Thymus (tissue), 11 donors: ENCODE measurements at regions not wholly inside any gene's neighbourhood (a gene's known extent, or its start where the extent isn't known, plus 50 kb on each side); places are given as distances from the start of the nearest gene placed in this dataset.
"Not testable (repeated sequence)": the region's sequence is repeated elsewhere in the genome, so short reads cannot be mapped to it uniquely, and the experiment has no call there.

Source experiments
- DNase-seq, 9 donors: peaks; one replicate each; pipeline ENCODE4 v3.0.0-alpha.2; 2013; ENCODE audit warnings: low spot score in 9 of 9, low read depth in 6 of 9, missing footprints in 1 of 9
- H3K27ac ChIP-seq, 2 donors: one replicate each; pipeline ENCODE4 v1.5.1; 2013; ENCODE audit warnings: control low read depth in 1 of 2, low read depth in 1 of 2, low read length in 1 of 2, mild to moderate bottlenecking in 1 of 2, moderate library complexity in 1 of 2
- H3K27me3 ChIP-seq, 2 donors: one replicate each; pipeline ENCODE4 v1.5.1; 2013; ENCODE audit warnings: low read length in 1 of 2; ENCODE audit not compliant: control insufficient read depth in 2 of 2, insufficient read depth in 1 of 2
- H3K36me3 ChIP-seq, 2 donors: one replicate each; pipeline ENCODE4 v1.5.1; 2013; ENCODE audit warnings: low read length in 1 of 2, mild to moderate bottlenecking in 1 of 2, moderate library complexity in 1 of 2; ENCODE audit not compliant: control insufficient read depth in 2 of 2, insufficient read depth in 2 of 2
- H3K4me1 ChIP-seq, 2 donors: one replicate each; pipeline ENCODE4 v1.5.1; 2013; ENCODE audit warnings: low read length in 2 of 2; ENCODE audit not compliant: control insufficient read depth in 2 of 2, insufficient read depth in 2 of 2
- H3K4me3 ChIP-seq, 2 donors: one replicate each; pipeline ENCODE4 v1.5.1; 2013; ENCODE audit warnings: low read length in 2 of 2, control low read depth in 1 of 2, mild to moderate bottlenecking in 1 of 2
- H3K9me3 ChIP-seq, 2 donors: one replicate each; pipeline ENCODE4 v1.5.1; 2013; ENCODE audit warnings: low read length in 1 of 2, mild to moderate bottlenecking in 1 of 2; ENCODE audit not compliant: control insufficient read depth in 2 of 2, insufficient read depth in 1 of 2
- WGBS: extraction: QIAGEN DNeasy Blood & Tissue Kit; methylation state at CpG from one replicate; pipeline ENCODE4 v1.1.7; 2013; 5-methylcytosine and 5-hydroxymethylcytosine counted together
- donor health status: healthy.

DNA sequence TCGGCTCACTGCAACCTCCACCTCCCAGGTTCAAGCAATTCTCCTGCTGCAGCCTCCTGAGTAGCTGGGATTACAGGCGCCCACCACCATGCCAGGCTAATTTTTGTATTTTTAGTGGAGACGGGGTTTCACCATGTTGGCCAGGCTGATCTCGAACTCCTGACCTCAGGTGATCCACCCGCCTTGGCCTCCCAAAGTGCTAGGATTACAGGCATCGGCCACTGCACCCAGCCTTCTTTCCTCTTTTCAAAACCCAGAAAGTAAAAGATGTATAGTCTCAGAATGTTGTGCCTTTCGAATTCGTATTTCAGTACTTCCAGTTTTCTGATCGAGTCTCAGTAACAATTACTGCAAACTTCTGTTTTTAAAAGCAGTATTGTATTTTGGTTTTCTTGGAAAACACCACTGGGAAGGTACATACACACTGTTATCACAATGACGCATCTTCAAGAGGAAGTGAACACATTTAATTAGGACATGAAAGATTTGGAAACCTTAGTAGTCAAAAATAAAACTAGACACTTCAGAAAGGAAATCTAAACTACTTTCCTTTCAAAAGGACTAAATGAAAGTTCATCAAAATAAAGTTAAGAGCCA is 123.9 kb upstream of the TNFSF4 start:
- WGBS = 60% methylated on average over 10 of the region's 10 CpGs
- H3K4me1 ChIP-seq, H3K27ac ChIP-seq, H3K36me3 ChIP-seq, H3K27me3 ChIP-seq, H3K4me3 ChIP-seq, H3K9me3 ChIP-seq: not testable (repeated sequence)
- peak in 1 of 9 donors; percentile 13 for DNase-seq

DNA sequence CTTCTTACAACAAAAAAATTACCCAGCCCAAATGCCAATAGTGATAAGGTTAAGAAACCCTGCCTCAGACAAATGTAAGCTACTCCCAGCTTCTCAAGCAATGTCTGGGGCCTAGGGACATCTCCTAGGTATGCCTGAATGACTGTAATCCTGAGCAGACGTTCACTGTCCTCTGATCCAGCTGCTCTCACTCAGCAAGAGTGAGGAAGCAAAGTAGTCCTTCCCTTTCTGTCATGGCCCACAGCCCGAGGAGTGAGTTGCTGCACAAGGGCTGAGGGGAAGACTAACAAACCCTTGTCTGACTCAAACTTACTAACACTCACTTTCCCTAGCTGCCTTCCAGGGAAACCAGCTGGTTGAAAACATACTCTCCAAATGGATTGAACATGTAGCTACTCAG is 124.9 kb upstream of the TNFSF4 start:
- DNase-seq = no peak
- no peaks in the 10 kb centered on the region for H3K36me3 ChIP-seq
- H3K4me1 ChIP-seq = no peaks in the 10 kb centered on the region
- no peaks in the 10 kb centered on the region for H3K9me3 ChIP-seq
- H3K27me3 ChIP-seq = no peaks in the 10 kb centered on the region
- 82% methylated on average over 2 of the region's 2 CpGs for WGBS
- no peak overlapping the region for H3K4me3 ChIP-seq
- no peak overlapping the region for H3K27ac ChIP-seq

DNA sequence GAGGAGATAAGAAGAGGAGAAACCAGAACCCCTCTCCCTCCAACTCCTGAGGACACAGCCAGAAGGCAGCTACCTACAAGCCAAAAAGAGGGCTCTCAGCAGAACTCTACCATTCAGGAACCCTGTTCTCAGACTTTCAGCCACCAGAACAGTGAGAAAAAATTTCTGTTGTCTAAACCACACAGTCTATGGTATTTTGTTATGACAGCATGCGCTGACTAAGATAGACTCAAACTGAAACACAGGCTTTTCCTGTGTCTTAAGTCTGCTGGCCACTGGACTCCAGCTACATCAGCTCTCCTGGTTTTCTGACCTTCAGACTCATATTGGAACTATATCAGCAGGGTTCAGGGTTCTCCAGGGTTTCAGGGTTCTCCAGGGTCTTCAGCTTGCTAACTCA is 126.5 kb upstream of the TNFSF4 start:
- H3K4me3 ChIP-seq = no peak overlapping the region
- 98% methylated on average over 1 of the region's 1 CpG for WGBS
- H3K9me3 ChIP-seq = no peaks in the 10 kb centered on the region
- H3K27me3 ChIP-seq = no peaks in the 10 kb centered on the region
- no peaks in the 10 kb centered on the region for H3K4me1 ChIP-seq
- H3K27ac ChIP-seq = no peak overlapping the region
- DNase-seq = no peak
- no peaks in the 10 kb centered on the region for H3K36me3 ChIP-seq

DNA sequence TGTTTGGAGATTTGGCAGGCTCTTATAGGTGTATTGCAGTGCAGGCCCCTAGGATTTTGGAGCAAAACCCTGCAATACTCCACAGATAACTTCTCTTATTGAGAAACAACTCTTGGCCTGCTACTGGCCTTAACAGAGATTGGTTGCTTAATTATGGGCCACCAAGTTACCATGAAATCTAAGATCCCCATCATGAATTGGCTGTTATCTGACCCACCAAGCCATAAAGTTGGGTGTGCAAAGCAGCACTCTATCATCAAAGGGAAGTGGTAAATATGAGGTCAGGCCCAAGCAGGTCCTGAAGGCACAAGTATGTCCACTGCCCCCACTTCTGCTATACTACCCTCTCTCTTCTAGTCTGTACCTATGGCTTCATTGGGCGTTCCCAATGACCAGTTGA is 130.0 kb upstream of the TNFSF4 start:
- Histone ChIP-seq H3K27ac (no peak overlapping the region), H3K4me1 (no peaks in the 10 kb centered on the region), H3K27me3 (no peaks in the 10 kb centered on the region), H3K36me3 (no peaks in the 10 kb centered on the region), H3K4me3 (no peak overlapping the region), H3K9me3 (no peaks in the 10 kb centered on the region)
- no peak for DNase-seq
- WGBS = 50% methylated on average over 1 of the region's 1 CpG

DNA sequence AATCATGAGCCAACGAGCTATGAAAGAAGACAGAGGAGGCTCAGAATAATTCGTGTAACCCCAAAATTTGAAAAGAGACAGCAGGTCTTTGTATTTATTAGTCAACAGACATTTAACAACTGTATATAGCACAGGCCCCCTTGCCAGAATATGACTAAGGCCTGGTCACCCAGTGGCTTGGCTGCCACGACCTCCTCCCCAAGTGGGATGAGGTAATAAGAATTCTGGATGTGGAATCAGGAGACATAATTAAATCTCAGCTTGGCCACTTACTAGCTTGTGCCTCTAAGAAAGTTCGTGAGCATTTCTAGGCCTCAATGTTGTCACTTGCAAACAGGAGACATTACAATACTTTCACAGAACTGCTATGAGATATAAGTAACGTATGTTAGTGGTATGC is 134.2 kb upstream of the TNFSF4 start:
- no peaks in the 10 kb centered on the region for H3K4me1 ChIP-seq
- H3K27ac ChIP-seq = no peak overlapping the region
- no peak for DNase-seq
- H3K9me3 ChIP-seq = no peaks in the 10 kb centered on the region
- no peaks in the 10 kb centered on the region for H3K36me3 ChIP-seq
- WGBS = 67% methylated on average over 5 of the region's 5 CpGs
- no peak overlapping the region for H3K4me3 ChIP-seq
- H3K27me3 ChIP-seq = no peaks in the 10 kb centered on the region

DNA sequence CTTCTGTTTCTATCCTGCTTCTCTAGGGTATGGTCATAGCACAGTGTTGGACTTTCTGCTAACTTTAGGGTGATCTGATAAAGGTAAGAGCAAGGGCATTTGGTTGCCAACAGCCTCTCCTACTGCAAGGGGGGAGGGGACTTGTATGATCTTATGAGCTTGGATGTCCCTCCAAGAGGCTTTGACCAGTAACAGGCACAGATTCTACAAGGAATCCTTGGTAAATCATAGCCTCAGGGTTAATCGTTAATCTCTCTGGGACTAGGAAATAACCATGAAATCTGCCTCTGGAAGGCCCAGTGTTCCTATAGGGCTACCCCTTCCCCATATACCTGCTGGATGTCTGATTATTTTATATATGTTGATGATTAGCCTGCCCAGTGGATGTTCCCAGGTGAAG is 134.8 kb upstream of the TNFSF4 start:
- H3K36me3 ChIP-seq = no peaks in the 10 kb centered on the region
- H3K9me3 ChIP-seq = no peaks in the 10 kb centered on the region
- no peak overlapping the region for H3K27ac ChIP-seq
- no peaks in the 10 kb centered on the region for H3K4me1 ChIP-seq
- H3K27me3 ChIP-seq = no peaks in the 10 kb centered on the region
- H3K4me3 ChIP-seq = no peak overlapping the region
- DNase-seq = no peak
- 95% methylated on average over 1 of the region's 1 CpG for WGBS

DNA sequence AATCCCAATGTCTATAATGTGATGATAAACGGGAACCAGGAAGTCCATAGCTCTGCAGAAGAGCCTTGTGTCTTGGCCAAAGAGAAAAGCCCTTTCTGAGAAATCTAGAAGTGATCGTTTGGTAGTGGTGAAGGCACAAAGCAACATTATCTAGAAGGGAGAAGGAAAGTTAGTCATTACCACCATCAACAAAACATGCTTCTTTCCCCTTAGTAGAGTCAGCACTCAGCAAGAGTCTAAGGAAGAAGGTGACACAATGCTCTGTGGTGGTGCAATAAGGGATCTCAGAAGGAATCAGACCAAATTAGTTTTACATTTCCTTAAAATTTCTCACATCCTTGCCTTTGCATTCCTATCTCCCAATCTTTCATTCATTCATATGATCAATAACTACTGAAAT is 134.4 kb upstream of the PRDX6 start:
- H3K4me1 ChIP-seq = no peaks in the 10 kb centered on the region
- no peak for DNase-seq
- H3K4me3 ChIP-seq = no peak overlapping the region
- no peak overlapping the region for H3K27ac ChIP-seq
- no peaks in the 10 kb centered on the region for H3K9me3 ChIP-seq
- no peaks in the 10 kb centered on the region for H3K36me3 ChIP-seq
- 89% methylated on average over 2 of the region's 2 CpGs for WGBS
- H3K27me3 ChIP-seq = no peaks in the 10 kb centered on the region

DNA sequence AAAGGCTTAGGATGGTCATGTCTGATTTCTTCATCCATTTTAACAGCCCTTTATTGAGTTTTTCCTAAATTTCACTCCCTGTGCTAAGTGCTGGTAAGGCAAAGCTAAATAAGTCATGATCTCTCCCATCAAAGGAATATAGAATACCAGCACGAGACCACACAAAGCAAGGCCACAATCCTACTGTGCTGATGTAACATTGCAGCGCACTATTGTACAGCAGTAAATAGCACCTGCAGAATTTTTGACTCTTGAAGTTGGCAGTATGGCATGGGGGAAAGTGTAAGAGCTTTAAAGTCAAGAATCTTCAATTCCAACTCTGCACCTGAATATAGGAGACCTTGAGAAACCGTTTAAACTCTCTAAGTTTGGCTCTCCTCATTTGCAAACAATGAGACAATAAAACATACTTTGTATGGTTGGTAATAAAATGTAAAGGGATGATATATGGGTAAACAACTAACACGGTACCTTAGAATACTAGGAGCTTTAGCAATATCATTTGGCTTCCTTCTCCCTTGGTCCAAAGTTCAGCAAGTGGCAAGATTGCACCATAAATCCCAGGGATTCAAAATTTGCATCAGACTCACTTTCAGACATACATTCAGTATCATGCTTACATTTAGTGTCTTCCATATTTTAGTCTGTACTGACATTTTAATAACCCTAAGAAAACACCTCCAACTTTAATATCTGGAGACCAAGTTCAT is 132.9 kb upstream of the PRDX6 start:
- H3K9me3 ChIP-seq = no peaks in the 10 kb centered on the region
- WGBS = 96% methylated on average over 4 of the region's 4 CpGs
- no peak for DNase-seq
- no peaks in the 10 kb centered on the region for H3K36me3 ChIP-seq
- no peaks in the 10 kb centered on the region for H3K27me3 ChIP-seq
- no peak overlapping the region for H3K4me3 ChIP-seq
- no peak overlapping the region for H3K27ac ChIP-seq
- no peaks in the 10 kb centered on the region for H3K4me1 ChIP-seq

DNA sequence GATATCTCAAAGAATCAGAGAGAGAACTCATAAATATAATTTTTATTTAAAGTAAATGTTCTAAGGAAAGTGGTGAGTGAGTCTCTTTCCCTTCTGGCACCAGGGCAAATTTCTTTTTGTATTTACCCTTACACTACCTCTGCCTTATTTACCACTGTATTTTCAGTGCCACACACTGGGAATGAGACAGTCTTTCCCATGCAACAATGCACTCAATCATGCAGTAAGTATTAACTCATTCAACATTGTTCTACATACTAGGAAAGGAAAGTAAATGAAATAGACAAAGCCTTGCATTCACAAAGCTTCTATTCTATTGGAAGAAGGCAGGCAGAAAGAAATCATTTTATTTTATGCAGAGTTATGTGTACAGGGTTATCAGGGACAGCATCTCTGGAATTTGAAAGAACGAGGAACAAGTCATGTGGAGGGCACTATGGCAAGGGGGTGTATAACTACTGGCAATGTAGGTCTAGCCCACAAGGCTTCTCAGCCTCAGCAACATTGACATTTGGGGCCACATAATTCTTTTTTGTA is 129.8 kb upstream of the PRDX6 start:
- no peaks in the 10 kb centered on the region for H3K4me1 ChIP-seq
- 95% methylated on average over 1 of the region's 1 CpG for WGBS
- H3K9me3 ChIP-seq = peaks cover 0 to 4% of the 10 kb centered on the region in 2 donors
- DNase-seq = no peak
- H3K4me3 ChIP-seq = no peak overlapping the region
- H3K27ac ChIP-seq = no peak overlapping the region
- no peaks in the 10 kb centered on the region for H3K36me3 ChIP-seq
- H3K27me3 ChIP-seq = no peaks in the 10 kb centered on the region
